Activated CD4-positive, alpha-beta T cell treated with anti-CD3 and anti-CD28 coated beads, Interleukin-2, amount 10 ng/mL, durations not matched to agents 24 days and 14 days (primary cell): ENCODE measurements at regions not wholly inside any gene's neighbourhood (a gene's known extent, or its start where the extent isn't known, plus 50 kb on each side); places are given as distances from the start of the nearest gene placed in this dataset.

ENCODE experiments used
- DNase-seq: peaks from one replicate; pipeline ENCODE4 v3.0.0; 2022
- H3K27ac Mint-ChIP-seq: one replicate; pipeline ENCODE4 v1.8.0; 2022; ENCODE audit warnings: mild to moderate bottlenecking, mixed read lengths
- H3K27me3 Mint-ChIP-seq: one replicate; pipeline ENCODE4 v1.8.0; 2022; ENCODE audit warnings: mixed read lengths
- H3K36me3 Mint-ChIP-seq: one replicate; pipeline ENCODE4 v1.8.0; 2022; ENCODE audit warnings: low read depth, mild to moderate bottlenecking, mixed read lengths
- H3K4me1 Mint-ChIP-seq: one replicate; pipeline ENCODE4 v1.8.0; 2021; ENCODE audit warnings: mixed read lengths
- H3K4me3 Mint-ChIP-seq: one replicate; pipeline ENCODE4 v1.8.0; 2022; ENCODE audit warnings: mild to moderate bottlenecking, moderate library complexity, mixed read lengths
- H3K9me3 Mint-ChIP-seq: one replicate; pipeline ENCODE4 v1.8.0; 2021; ENCODE audit warnings: mixed read lengths
- intact Hi-C: fragments of 100-400 bp; cut with micrococcal nuclease; formaldehyde crosslinking; loops from one replicate; pipeline ENCODE4 v1.15.1; 2023

DNA sequence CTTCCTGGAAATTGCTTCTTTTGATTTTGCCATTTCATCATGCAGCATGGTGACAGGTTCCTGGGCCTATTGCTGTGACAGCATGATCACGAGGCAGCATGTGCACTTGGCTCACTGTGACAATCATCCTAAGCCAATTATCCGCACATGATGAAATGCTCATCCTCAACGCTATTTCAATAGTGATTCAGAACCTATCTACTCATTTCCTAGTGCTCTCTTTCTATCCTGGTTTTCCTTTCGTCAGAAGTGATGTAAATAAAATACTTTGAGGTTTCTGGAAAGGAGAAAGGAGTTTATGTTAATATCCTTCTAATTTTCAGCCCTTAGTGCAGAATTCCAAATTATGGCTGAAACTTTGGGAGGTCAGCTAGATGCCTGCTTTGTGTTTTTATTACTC, 110.6 kb upstream of the ADAMTS5 start:
- intact Hi-C loops: no loop called here
- H3K9me3 Mint-ChIP-seq: no peaks in the 10 kb centered on the region
- H3K4me3 Mint-ChIP-seq: no peak overlapping the region
- no peak overlapping the region for H3K27ac Mint-ChIP-seq
- DNase-seq: no peak
- H3K4me1 Mint-ChIP-seq: no peaks in the 10 kb centered on the region
- H3K27me3 Mint-ChIP-seq: no peaks in the 10 kb centered on the region
- H3K36me3 Mint-ChIP-seq: no peaks in the 10 kb centered on the region

DNA sequence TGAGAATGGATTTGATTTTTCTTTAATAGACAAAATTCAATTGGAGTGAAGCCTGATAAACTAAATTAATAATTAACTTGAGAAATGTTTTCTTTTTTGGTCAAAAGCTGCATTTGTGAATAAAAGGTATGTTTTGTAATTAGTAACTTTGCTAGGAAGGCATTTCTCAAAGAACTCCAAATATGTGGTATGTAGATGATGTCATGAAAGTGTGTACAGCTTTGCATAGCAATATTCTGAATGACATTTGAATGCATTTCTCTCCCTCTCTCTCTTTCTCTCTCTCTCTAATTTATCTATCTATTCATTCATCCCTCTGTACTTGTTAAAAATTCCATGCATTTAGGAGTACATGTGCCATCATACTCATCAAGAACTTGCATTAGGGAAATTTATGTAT, 109.1 kb upstream of the ADAMTS5 start:
- intact Hi-C loops: no loop called here
- no peaks in the 10 kb centered on the region for H3K27me3 Mint-ChIP-seq
- no peaks in the 10 kb centered on the region for H3K36me3 Mint-ChIP-seq
- no peak overlapping the region for H3K4me3 Mint-ChIP-seq
- DNase-seq: no peak
- H3K27ac Mint-ChIP-seq: no peak overlapping the region
- H3K9me3 Mint-ChIP-seq: no peaks in the 10 kb centered on the region
- no peaks in the 10 kb centered on the region for H3K4me1 Mint-ChIP-seq

- H3K36me3 Mint-ChIP-seq: no peaks in the 10 kb centered on the region
- intact Hi-C loops: no loop called here
- no peaks in the 10 kb centered on the region for H3K27me3 Mint-ChIP-seq
- H3K4me3 Mint-ChIP-seq: no peak overlapping the region
- no peak for DNase-seq
- no peaks in the 10 kb centered on the region for H3K9me3 Mint-ChIP-seq
- H3K4me1 Mint-ChIP-seq: no peaks in the 10 kb centered on the region
- no peak overlapping the region for H3K27ac Mint-ChIP-seq
Observed at GRCh38 chr21:27070861-27071670, 104.2 kb upstream of the ADAMTS5 start.

DNA sequence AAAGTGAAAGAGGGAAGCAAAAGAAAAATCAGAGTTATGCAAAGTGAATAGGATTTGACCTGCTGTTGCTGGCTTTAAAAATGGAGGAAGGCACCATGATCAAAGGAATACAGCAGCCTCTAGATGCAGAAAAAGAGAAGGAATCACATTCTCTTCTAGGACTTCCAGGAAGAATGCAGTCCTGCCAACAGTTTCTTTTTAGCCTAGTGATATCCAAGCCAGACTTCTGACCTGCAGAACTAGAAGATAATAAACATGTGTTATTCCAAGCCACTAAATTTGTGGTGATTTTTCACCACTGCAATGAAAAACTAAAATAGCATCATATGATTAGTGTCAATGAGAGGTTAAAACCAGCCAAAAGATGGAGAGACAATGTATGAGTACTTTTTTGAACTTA, 101.9 kb upstream of the ADAMTS5 start:
- H3K27ac Mint-ChIP-seq: no peak overlapping the region
- no peaks in the 10 kb centered on the region for H3K36me3 Mint-ChIP-seq
- DNase-seq: no peak
- intact Hi-C loops: no loop called here
- no peaks in the 10 kb centered on the region for H3K4me1 Mint-ChIP-seq
- no peaks in the 10 kb centered on the region for H3K27me3 Mint-ChIP-seq
- H3K9me3 Mint-ChIP-seq: peaks cover 11% of the 10 kb centered on the region
- H3K4me3 Mint-ChIP-seq: no peak overlapping the region

DNA sequence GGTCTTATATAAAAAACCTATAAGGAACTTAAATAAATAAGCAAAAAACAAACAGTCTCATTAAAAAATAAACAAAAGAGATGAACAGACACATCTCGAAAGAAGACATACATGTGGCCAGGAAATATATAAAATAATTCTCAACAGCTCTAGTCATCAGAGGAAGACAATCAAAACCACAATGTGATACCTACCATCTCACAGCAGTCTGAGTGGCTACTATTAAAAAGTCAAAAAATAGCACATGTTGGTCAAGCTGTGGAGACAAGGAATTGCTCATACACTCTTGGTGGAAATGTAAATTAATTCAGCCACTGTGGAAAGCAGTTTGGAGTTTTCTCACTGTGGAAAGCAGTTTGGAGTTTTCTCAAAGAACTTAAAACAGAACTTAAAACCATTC, 100.3 kb upstream of the ADAMTS5 start:
- Mint-ChIP-seq H3K9me3 (peaks cover 11% of the 10 kb centered on the region), H3K36me3 (no peaks in the 10 kb centered on the region), H3K4me1 (no peaks in the 10 kb centered on the region), H3K27ac (no peak overlapping the region), H3K4me3 (no peak overlapping the region), H3K27me3 (no peaks in the 10 kb centered on the region)
- DNase-seq: no peak
- intact Hi-C loops: no loop called here

DNA sequence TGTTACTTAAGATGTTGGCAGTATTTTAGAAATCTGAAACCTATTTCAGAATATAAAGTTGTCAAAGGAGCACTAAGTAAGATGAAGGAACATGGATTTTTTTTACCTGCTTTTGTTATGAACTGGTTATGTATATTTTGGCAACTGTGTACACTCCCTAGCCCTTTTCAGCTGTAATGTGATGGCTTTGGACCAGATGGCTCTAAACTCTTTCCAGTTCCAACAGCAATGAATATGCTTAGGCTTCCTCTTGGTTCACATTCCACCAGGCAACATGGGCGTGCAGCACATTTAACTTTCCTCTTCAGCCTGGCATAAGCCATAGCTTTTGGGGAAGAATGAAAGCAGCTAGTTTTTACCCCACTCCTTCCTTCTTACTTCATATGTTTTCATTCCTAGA, 95.6 kb upstream of the ADAMTS5 start:
- Mint-ChIP-seq H3K27me3 (no peaks in the 10 kb centered on the region), H3K4me3 (no peak overlapping the region), H3K27ac (no peak overlapping the region), H3K4me1 (no peaks in the 10 kb centered on the region), H3K9me3 (peaks cover 11% of the 10 kb centered on the region), H3K36me3 (no peaks in the 10 kb centered on the region)
- DNase-seq: no peak
- intact Hi-C loops: no loop called here

DNA sequence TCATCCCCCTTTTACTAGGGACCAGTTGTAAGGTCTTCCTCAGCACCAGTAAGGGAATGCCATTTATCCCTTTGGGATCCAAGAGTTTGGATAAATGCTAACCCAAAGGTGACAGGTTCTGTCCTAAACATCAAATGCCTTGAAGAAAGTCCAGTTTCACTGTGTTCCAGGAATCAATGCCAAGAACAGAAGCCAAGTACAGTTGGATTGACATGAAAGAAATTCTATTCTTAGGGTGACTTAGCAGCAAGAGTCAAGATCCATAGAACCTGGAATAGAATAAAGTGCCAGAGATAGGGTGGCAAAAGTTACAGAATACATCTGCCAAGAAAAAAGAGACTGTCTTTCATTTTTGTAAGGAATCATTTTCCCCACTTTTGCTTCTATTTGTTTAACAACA, 94.9 kb upstream of the ADAMTS5 start:
- Mint-ChIP-seq H3K36me3 (no peaks in the 10 kb centered on the region), H3K4me1 (no peaks in the 10 kb centered on the region), H3K4me3 (no peak overlapping the region), H3K9me3 (peaks cover 11% of the 10 kb centered on the region), H3K27me3 (no peaks in the 10 kb centered on the region), H3K27ac (no peak overlapping the region)
- intact Hi-C loops: no loop called here
- no peak for DNase-seq

- Mint-ChIP-seq H3K4me1 (no peaks in the 10 kb centered on the region), H3K36me3 (no peaks in the 10 kb centered on the region), H3K4me3 (no peak overlapping the region), H3K27me3 (no peaks in the 10 kb centered on the region), H3K27ac (no peak overlapping the region), H3K9me3 (peaks cover 11% of the 10 kb centered on the region)
- DNase-seq: no peak
- intact Hi-C loops: no loop called here
Observed at GRCh38 chr21:27060190-27060589, 93.3 kb upstream of the ADAMTS5 start.

- Mint-ChIP-seq H3K4me1 (no peaks in the 10 kb centered on the region), H3K9me3 (peaks cover under 1% of the 10 kb centered on the region), H3K27me3 (no peaks in the 10 kb centered on the region), H3K4me3 (no peak overlapping the region), H3K36me3 (no peaks in the 10 kb centered on the region), H3K27ac (no peak overlapping the region)
- no peak for DNase-seq
- intact Hi-C loops: no loop called here
Observed at GRCh38 chr21:27058673-27059605, 92.1 kb upstream of the ADAMTS5 start.

GRCh38 chr21:27057997-27058396, 91.1 kb upstream of the ADAMTS5 start:
- Mint-ChIP-seq H3K4me3 (no peak overlapping the region), H3K4me1 (no peaks in the 10 kb centered on the region), H3K36me3 (no peaks in the 10 kb centered on the region), H3K9me3 (no peaks in the 10 kb centered on the region), H3K27ac (no peak overlapping the region), H3K27me3 (no peaks in the 10 kb centered on the region)
- intact Hi-C loops: no loop called here
- DNase-seq: no peak

DNA sequence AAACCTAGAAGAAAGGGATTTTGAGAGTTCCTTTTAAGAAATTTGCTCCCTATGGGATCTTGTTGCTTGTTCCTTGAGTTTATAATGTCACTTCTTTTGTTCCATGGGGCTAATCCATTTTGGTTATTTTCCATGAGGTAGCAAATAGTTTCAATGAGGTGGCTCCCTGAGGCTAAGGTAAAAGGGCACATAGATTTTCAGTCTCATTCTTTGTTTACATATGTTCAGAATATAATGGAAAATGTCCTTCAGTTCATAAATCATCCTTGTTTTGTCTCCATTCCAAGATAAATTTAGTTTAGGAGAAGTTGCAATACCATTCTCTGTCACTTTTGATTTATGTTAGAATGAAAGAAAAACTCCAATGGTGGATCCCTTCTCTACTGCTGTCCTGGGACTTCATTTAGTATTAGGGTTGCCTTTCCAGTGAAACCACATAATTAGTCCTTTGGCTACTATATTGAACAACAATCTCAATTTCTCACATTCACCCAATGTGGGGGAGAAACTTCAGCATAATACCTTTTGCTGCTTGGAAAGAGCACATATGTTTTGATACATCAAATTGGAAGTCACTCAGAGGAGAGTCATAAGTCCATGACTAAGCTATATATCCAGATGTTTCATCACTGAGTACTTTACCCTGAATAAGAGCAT, 80.9 kb upstream of the ADAMTS5 start:
- Mint-ChIP-seq H3K4me3 (no peak overlapping the region), H3K36me3 (no peaks in the 10 kb centered on the region), H3K4me1 (no peaks in the 10 kb centered on the region), H3K27ac (no peak overlapping the region), H3K9me3 (no peaks in the 10 kb centered on the region), H3K27me3 (no peaks in the 10 kb centered on the region)
- intact Hi-C loops: no loop called here
- DNase-seq: no peak

- no peaks in the 10 kb centered on the region for H3K36me3 Mint-ChIP-seq
Observed at GRCh38 chr21:27047283-27047657, 80.4 kb upstream of the ADAMTS5 start.

GRCh38 chr21:27045281-27045985, 78.5 kb upstream of the ADAMTS5 start:
- DNase-seq: no peak
- no peak overlapping the region for H3K27ac Mint-ChIP-seq

More at GRCh38 chr21:27047283-27047657, 80.4 kb upstream of the ADAMTS5 start:
- intact Hi-C loops: no loop called here
- H3K4me3 Mint-ChIP-seq: no peak overlapping the region
- no peak for DNase-seq
- H3K27me3 Mint-ChIP-seq: no peaks in the 10 kb centered on the region
- no peaks in the 10 kb centered on the region for H3K4me1 Mint-ChIP-seq
- H3K9me3 Mint-ChIP-seq: no peaks in the 10 kb centered on the region
- no peak overlapping the region for H3K27ac Mint-ChIP-seq

More at GRCh38 chr21:27045281-27045985, 78.5 kb upstream of the ADAMTS5 start:
- Mint-ChIP-seq H3K27me3 (no peaks in the 10 kb centered on the region), H3K4me3 (no peak overlapping the region), H3K36me3 (no peaks in the 10 kb centered on the region), H3K4me1 (no peaks in the 10 kb centered on the region), H3K9me3 (no peaks in the 10 kb centered on the region)
- intact Hi-C loops: no loop called here
